ENCODE measurements at regions not wholly inside any gene's neighbourhood (a gene's known extent, or its start where the extent isn't known, plus 50 kb on each side); places are given as distances from the start of the nearest gene placed in this dataset.

GRCh38 chrX:39264023-39264422, 462.8 kb downstream of the MID1IP1 start:
- ChIA-PET POLR2A (no interaction called here), CTCF (interaction anchor here (0.7 kb wide), 1 partner anchor 92 kb away, joined by 4 read pairs; no protein-coding TSS in a partner anchor)
- no peak overlapping the region for H3K27ac ChIP-seq (ENCODE audit: extremely low read depth, low read depth, low read length)
- H3K9me3 ChIP-seq (ENCODE audit: control insufficient read depth, insufficient read depth, low read depth, low read length): no peaks in the 10 kb centered on the region
- no peak overlapping the region for H3K4me3 ChIP-seq (ENCODE audit: low read depth, low read length)
- H3K36me3 ChIP-seq (ENCODE audit: control insufficient read depth in 2 of 2, insufficient read depth in 1 of 2, low read length in 2 of 2): no peaks in the 10 kb centered on the region
- no peaks in the 10 kb centered on the region; the same call in 1 of the 2 replicates for H3K4me1 ChIP-seq (ENCODE audit: control insufficient read depth, insufficient read depth, low read length)
- TF ChIP-seq ZNF555 (tag by site-specific recombination; conservative IDR thresholded peaks at IDR 0.05): no peak
- TF ChIP-seq ZNF335 (tag by site-specific recombination; conservative IDR thresholded peaks at IDR 0.05): no peak
- TF ChIP-seq TCF7L2 (IDR thresholded peaks at IDR 0.05; ENCODE audit: borderline replicate concordance, low read depth, low read length): no peak
- TF ChIP-seq TRIM28 (IDR thresholded peaks at IDR 0.05; ENCODE audit: borderline replicate concordance, low read length): no peak
- TF ChIP-seq ZNF624 (tag by site-specific recombination; IDR thresholded peaks at IDR 0.05): no peak
- TF ChIP-seq ZNF157 (tag by site-specific recombination; IDR thresholded peaks at IDR 0.05): no peak

DNA sequence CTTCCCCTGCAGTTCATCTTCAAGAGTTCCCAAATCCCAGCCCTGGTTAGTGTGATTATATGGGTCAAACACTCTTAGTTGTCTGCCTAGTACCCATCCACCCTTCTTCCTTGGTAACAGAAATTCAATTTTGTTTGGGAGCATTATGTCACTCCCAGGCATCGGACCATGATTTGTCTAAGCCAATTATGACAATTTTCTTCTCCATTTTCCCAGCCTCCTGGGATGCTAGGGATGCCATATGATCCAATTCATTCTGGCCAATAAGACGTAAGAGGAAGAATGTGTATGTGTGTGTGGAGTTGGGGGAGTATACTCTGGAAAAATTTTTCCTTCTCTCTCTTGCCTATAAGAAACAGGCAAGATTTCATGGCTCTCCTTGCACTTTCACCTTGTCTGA, 465.9 kb downstream of the MID1IP1 start:
- no peaks in the 10 kb centered on the region for H3K9me3 ChIP-seq (ENCODE audit: control insufficient read depth, insufficient read depth, low read depth, low read length)
- no peaks in the 10 kb centered on the region for H3K4me1 ChIP-seq (ENCODE audit: control insufficient read depth, insufficient read depth, low read length)
- CTCF ChIA-PET: interaction anchor here (0.6 kb wide), 1 partner anchor 17 kb away, joined by 4 read pairs; no protein-coding TSS in a partner anchor
- TF ChIP-seq ZNF354C (tag by site-specific recombination; IDR thresholded peaks at IDR 0.05; ENCODE audit: borderline replicate concordance, low read depth) (no peak), ZNF521 (tag by site-specific recombination; IDR thresholded peaks at IDR 0.05) (no peak), ZNF140 (tag by site-specific recombination; IDR thresholded peaks at IDR 0.05) (no peak), ZNF768 (tag by site-specific recombination; IDR thresholded peaks at IDR 0.05) (no peak), ZNF585B (tag by site-specific recombination; IDR thresholded peaks at IDR 0.05) (no peak)
- no peak overlapping the region for H3K27ac ChIP-seq (ENCODE audit: extremely low read depth, low read depth, low read length)
- POLR2A ChIA-PET: no interaction called here
- H3K36me3 ChIP-seq (ENCODE audit: control insufficient read depth in 2 of 2, insufficient read depth in 1 of 2, low read length in 2 of 2): no peaks in the 10 kb centered on the region
- H3K4me3 ChIP-seq (ENCODE audit: low read depth, low read length): no peak overlapping the region

GRCh38 chrX:39268207-39268606, 466.9 kb downstream of the MID1IP1 start:
- Histone ChIP-seq H3K36me3 (ENCODE audit: control insufficient read depth in 2 of 2, insufficient read depth in 1 of 2, low read length in 2 of 2) (no peaks in the 10 kb centered on the region), H3K27ac (ENCODE audit: extremely low read depth, low read depth, low read length) (no peak overlapping the region), H3K9me3 (ENCODE audit: control insufficient read depth, insufficient read depth, low read depth, low read length) (no peaks in the 10 kb centered on the region), H3K4me1 (ENCODE audit: control insufficient read depth, insufficient read depth, low read length) (no peaks in the 10 kb centered on the region), H3K4me3 (ENCODE audit: low read depth, low read length) (no peak overlapping the region)
- ChIA-PET POLR2A (no interaction called here), CTCF (no interaction called here)
- TF ChIP-seq ZNF223 (tag by site-specific recombination; IDR thresholded peaks at IDR 0.05) (no peak), TRIM28 (IDR thresholded peaks at IDR 0.05; ENCODE audit: borderline replicate concordance, low read length) (no peak), ZNF518A (tag by site-specific recombination; conservative IDR thresholded peaks at IDR 0.05; ENCODE audit: low read depth) (no peak), SETDB1 (IDR thresholded peaks at IDR 0.05; ENCODE audit: insufficient read length, low read length) (no peak), ZNF48 (tag by site-specific recombination; IDR thresholded peaks at IDR 0.05) (no peak), ZNF354C (tag by site-specific recombination; IDR thresholded peaks at IDR 0.05; ENCODE audit: borderline replicate concordance, low read depth) (no peak), KLF10 (tag by site-specific recombination; IDR thresholded peaks at IDR 0.05) (no peak), ZNF529 (tag by site-specific recombination; IDR thresholded peaks at IDR 0.05; ENCODE audit: insufficient replicate concordance) (no peak), ZNF549 (tag by site-specific recombination; IDR thresholded peaks at IDR 0.05) (no peak), KLF8 (tag by site-specific recombination; IDR thresholded peaks at IDR 0.05) (no peak), ZNF19 (tag by site-specific recombination; IDR thresholded peaks at IDR 0.05; ENCODE audit: low read depth) (no peak), ZNF473 (tag by site-specific recombination; IDR thresholded peaks at IDR 0.05) (no peak)
- TF ChIP-seq, protein P1, sequence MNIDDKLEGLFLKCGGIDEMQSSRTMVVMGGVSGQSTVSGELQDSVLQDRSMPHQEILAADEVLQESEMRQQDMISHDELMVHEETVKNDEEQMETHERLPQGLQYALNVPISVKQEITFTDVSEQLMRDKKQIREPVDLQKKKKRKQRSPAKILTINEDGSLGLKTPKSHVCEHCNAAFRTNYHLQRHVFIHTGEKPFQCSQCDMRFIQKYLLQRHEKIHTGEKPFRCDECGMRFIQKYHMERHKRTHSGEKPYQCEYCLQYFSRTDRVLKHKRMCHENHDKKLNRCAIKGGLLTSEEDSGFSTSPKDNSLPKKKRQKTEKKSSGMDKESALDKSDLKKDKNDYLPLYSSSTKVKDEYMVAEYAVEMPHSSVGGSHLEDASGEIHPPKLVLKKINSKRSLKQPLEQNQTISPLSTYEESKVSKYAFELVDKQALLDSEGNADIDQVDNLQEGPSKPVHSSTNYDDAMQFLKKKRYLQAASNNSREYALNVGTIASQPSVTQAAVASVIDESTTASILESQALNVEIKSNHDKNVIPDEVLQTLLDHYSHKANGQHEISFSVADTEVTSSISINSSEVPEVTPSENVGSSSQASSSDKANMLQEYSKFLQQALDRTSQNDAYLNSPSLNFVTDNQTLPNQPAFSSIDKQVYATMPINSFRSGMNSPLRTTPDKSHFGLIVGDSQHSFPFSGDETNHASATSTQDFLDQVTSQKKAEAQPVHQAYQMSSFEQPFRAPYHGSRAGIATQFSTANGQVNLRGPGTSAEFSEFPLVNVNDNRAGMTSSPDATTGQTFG (tag by site-specific recombination; IDR thresholded peaks at IDR 0.05; ENCODE audit: borderline replicate concordance): no peak
- TF ChIP-seq, protein P2, sequence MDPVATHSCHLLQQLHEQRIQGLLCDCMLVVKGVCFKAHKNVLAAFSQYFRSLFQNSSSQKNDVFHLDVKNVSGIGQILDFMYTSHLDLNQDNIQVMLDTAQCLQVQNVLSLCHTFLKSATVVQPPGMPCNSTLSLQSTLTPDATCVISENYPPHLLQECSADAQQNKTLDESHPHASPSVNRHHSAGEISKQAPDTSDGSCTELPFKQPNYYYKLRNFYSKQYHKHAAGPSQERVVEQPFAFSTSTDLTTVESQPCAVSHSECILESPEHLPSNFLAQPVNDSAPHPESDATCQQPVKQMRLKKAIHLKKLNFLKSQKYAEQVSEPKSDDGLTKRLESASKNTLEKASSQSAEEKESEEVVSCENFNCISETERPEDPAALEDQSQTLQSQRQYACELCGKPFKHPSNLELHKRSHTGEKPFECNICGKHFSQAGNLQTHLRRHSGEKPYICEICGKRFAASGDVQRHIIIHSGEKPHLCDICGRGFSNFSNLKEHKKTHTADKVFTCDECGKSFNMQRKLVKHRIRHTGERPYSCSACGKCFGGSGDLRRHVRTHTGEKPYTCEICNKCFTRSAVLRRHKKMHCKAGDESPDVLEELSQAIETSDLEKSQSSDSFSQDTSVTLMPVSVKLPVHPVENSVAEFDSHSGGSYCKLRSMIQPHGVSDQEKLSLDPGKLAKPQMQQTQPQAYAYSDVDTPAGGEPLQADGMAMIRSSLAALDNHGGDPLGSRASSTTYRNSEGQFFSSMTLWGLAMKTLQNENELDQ (tag by site-specific recombination; IDR thresholded peaks at IDR 0.05; ENCODE audit: low read depth): no peak

Data from HEK293 (cell line).